Neural progenitor cell (in vitro differentiated cells): ENCODE measurements at regions not wholly inside any gene's neighbourhood (a gene's known extent, or its start where the extent isn't known, plus 50 kb on each side); places are given as distances from the start of the nearest gene placed in this dataset.
A peak's percentile ranks its signal among the peaks of the same experiment; 100 is the strongest.

ENCODE experiments used
- DNase-seq: peaks from one replicate; pipeline ENCODE4 v3.0.0-alpha.2; 2016; ENCODE audit warnings: low spot score
- H2AFZ ChIP-seq: fragments of 200-600 bp; sonication (generic); replicated peaks from 2 replicates; pipeline ENCODE4 v1.6.1; 2016; ENCODE audit warnings: antibody characterized with exemption
- H3F3A ChIP-seq: fragments of 200-600 bp; sonication (generic); 2 replicates; pipeline ENCODE4 v1.6.1; 2016; ENCODE audit warnings: antibody characterized with exemption, low read depth
- H3K27ac ChIP-seq: fragments of 200-600 bp; sonication (generic); 2 replicates; pipeline ENCODE4 v1.5.1; 2016; ENCODE audit warnings: mild to moderate bottlenecking
- H3K27me3 ChIP-seq: fragments of 200-600 bp; sonication (generic); 2 replicates; pipeline ENCODE4 v1.6.1; 2016; ENCODE audit warnings: mild to moderate bottlenecking, moderate library complexity
- H3K36me3 ChIP-seq: fragments of 200-600 bp; sonication (generic); 2 replicates; pipeline ENCODE4 v1.5.1; 2016
- H3K4me1 ChIP-seq: fragments of 200-600 bp; sonication (generic); 2 replicates; pipeline ENCODE4 v1.6.1; 2016; ENCODE audit warnings: mixed run types
- H3K4me2 ChIP-seq: fragments of 200-600 bp; sonication (generic); 2 replicates; pipeline ENCODE4 v1.6.1; 2016
- H3K4me3 ChIP-seq: fragments of 200-600 bp; sonication (generic); 2 replicates; pipeline ENCODE4 v1.5.1; 2016
- H3K79me2 ChIP-seq: fragments of 200-600 bp; sonication (generic); 2 replicates; pipeline ENCODE4 v1.6.1; 2016; ENCODE audit warnings: low read depth
- H3K9ac ChIP-seq: fragments of 200-600 bp; sonication (generic); 2 replicates; pipeline ENCODE4 v1.6.1; 2016
- H3K9me3 ChIP-seq: fragments of 200-600 bp; sonication (generic); 2 replicates; pipeline ENCODE4 v1.5.1; 2016; ENCODE audit warnings: low read depth
- H4K20me1 ChIP-seq: fragments of 200-600 bp; sonication (generic); 2 replicates; pipeline ENCODE4 v1.6.1; 2016; ENCODE audit warnings: low read depth
- H3K27ac Mint-ChIP-seq: 3 replicates; pipeline ENCODE4 v1.8.0; 2021; ENCODE audit warnings: mixed read lengths
- H3K27me3 Mint-ChIP-seq: 2 replicates; pipeline ENCODE4 v1.8.0; 2022; ENCODE audit warnings: low read depth, mild to moderate bottlenecking, inconsistent platforms, moderate library complexity, mixed read lengths; ENCODE audit not compliant: insufficient read depth
- H3K36me3 Mint-ChIP-seq: 3 replicates; pipeline ENCODE4 v1.8.0; 2021; ENCODE audit warnings: mixed read lengths
- H3K4me1 Mint-ChIP-seq: 3 replicates; pipeline ENCODE4 v1.8.0; 2021; ENCODE audit warnings: mixed read lengths
- H3K4me3 Mint-ChIP-seq: 3 replicates; pipeline ENCODE4 v1.8.0; 2021; ENCODE audit warnings: mild to moderate bottlenecking, moderate library complexity, mixed read lengths
- H3K9me3 Mint-ChIP-seq: 3 replicates; pipeline ENCODE4 v1.8.0; 2020; ENCODE audit warnings: mixed read lengths
- CTCF ChIP-seq: fragments of 200-600 bp; sonication (generic); IDR thresholded peaks from 2 replicates; pipeline ENCODE4 v1.5.1; 2017; ENCODE audit warnings: antibody characterized with exemption, mild to moderate bottlenecking
- EZH2 ChIP-seq: fragments of 200-600 bp; sonication (generic); IDR thresholded peaks from 2 replicates; pipeline ENCODE4 v1.6.1; 2017; ENCODE audit warnings: antibody characterized with exemption, mild to moderate bottlenecking, moderate library complexity
- EZH2phosphoT487 ChIP-seq: fragments of 200-600 bp; sonication (generic); IDR thresholded peaks from 2 replicates; pipeline ENCODE4 v1.6.1; 2017; ENCODE audit warnings: antibody characterized with exemption

- Mint-ChIP-seq H3K36me3 (no peaks in the 10 kb centered on the region), H3K9me3 (peaks cover 2% of the 10 kb centered on the region), H3K4me1 (no peaks in the 10 kb centered on the region)
Observed at GRCh38 chr10:130339091-130339490, 202.9 kb downstream of the GLRX3 start.

GRCh38 chr10:130339911-130340310 is 203.7 kb downstream of the GLRX3 start:
- H3K9me3 ChIP-seq = no peaks in the 10 kb centered on the region
- H3K9ac ChIP-seq = no peak overlapping the region
- H3F3A ChIP-seq = no peaks in the 10 kb centered on the region
- H3K4me1 ChIP-seq = no peaks in the 10 kb centered on the region
- H3K27me3 ChIP-seq = no peaks in the 10 kb centered on the region
- no peak for DNase-seq
- no peaks in the 10 kb centered on the region for H3K9me3 Mint-ChIP-seq
- H3K27me3 Mint-ChIP-seq = peaks cover 7% of the 10 kb centered on the region
- H3K4me2 ChIP-seq = no peak overlapping the region
- no peaks in the 10 kb centered on the region for H3K36me3 ChIP-seq
- no peaks in the 10 kb centered on the region for H4K20me1 ChIP-seq
- H3K4me3 ChIP-seq = no peak overlapping the region
- H3K79me2 ChIP-seq = no peaks in the 10 kb centered on the region
- H3K4me3 Mint-ChIP-seq = no peak overlapping the region
- H3K4me1 Mint-ChIP-seq = no peaks in the 10 kb centered on the region
- H3K36me3 Mint-ChIP-seq = no peaks in the 10 kb centered on the region
- TF ChIP-seq CTCF (no peak), EZH2 (no peak), EZH2phosphoT487 (no peak)
- no peak overlapping the region for H3K27ac Mint-ChIP-seq
- no peak overlapping the region for H2AFZ ChIP-seq
- no peak overlapping the region for H3K27ac ChIP-seq

More at GRCh38 chr10:130339091-130339490, 202.9 kb downstream of the GLRX3 start:
- no peak overlapping the region for H2AFZ ChIP-seq
- H3K27me3 ChIP-seq = no peaks in the 10 kb centered on the region
- H3K4me1 ChIP-seq = no peaks in the 10 kb centered on the region
- peaks cover 9% of the 10 kb centered on the region for H3K27me3 Mint-ChIP-seq
- H3K4me3 Mint-ChIP-seq = no peak overlapping the region
- H3K36me3 ChIP-seq = no peaks in the 10 kb centered on the region
- H3K4me3 ChIP-seq = no peak overlapping the region
- H4K20me1 ChIP-seq = no peaks in the 10 kb centered on the region
- H3K4me2 ChIP-seq = no peak overlapping the region
- H3K9me3 ChIP-seq = no peaks in the 10 kb centered on the region
- H3K79me2 ChIP-seq = no peaks in the 10 kb centered on the region
- H3K9ac ChIP-seq = no peak overlapping the region
- TF ChIP-seq EZH2 (no peak), CTCF (no peak), EZH2phosphoT487 (no peak)
- no peaks in the 10 kb centered on the region for H3F3A ChIP-seq
- H3K27ac ChIP-seq = no peak overlapping the region
- no peak overlapping the region for H3K27ac Mint-ChIP-seq
- no peak for DNase-seq

DNA sequence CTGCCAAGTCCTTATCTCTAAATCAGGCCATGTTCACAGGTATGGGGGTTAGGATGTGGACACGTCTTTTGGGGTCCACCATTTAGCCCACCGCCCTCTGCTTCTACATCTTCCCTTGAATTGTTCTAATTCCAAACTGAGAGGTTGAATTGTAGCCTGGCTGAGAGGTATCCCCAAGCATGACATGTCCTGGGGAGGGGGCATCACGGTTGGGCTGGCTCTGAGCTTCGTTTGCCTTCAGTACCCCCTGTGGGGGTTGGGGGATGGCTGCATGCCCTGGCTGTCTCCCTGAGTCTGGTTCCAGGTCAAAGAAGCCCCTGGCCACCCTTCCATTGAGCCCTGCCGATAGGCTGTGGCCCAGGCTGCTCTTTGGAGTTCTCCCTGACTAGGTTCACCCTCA is 204.6 kb downstream of the GLRX3 start:
- no peaks in the 10 kb centered on the region for H3K36me3 Mint-ChIP-seq
- H3K4me1 ChIP-seq = no peaks in the 10 kb centered on the region
- H3K9me3 ChIP-seq = no peaks in the 10 kb centered on the region
- no peak for DNase-seq
- no peaks in the 10 kb centered on the region for H3K4me1 Mint-ChIP-seq
- no peaks in the 10 kb centered on the region for H3K27me3 ChIP-seq
- no peak overlapping the region for H3K4me3 Mint-ChIP-seq
- no peak overlapping the region for H3K4me2 ChIP-seq
- H3K27ac Mint-ChIP-seq = no peak overlapping the region
- no peaks in the 10 kb centered on the region for H4K20me1 ChIP-seq
- no peaks in the 10 kb centered on the region for H3K79me2 ChIP-seq
- H3F3A ChIP-seq = no peaks in the 10 kb centered on the region
- H2AFZ ChIP-seq = no peak overlapping the region
- no peak overlapping the region for H3K9ac ChIP-seq
- H3K36me3 ChIP-seq = no peaks in the 10 kb centered on the region
- no peak overlapping the region for H3K27ac ChIP-seq
- no peaks in the 10 kb centered on the region for H3K9me3 Mint-ChIP-seq
- no peak overlapping the region for H3K4me3 ChIP-seq
- peaks cover 7% of the 10 kb centered on the region for H3K27me3 Mint-ChIP-seq
- TF ChIP-seq EZH2 = no peak
- TF ChIP-seq EZH2phosphoT487 = no peak
- no peak for TF ChIP-seq CTCF

GRCh38 chr10:130341356-130341755 is 205.2 kb downstream of the GLRX3 start:
- Mint-ChIP-seq H3K4me1 (no peaks in the 10 kb centered on the region), H3K4me3 (no peak overlapping the region), H3K9me3 (no peaks in the 10 kb centered on the region), H3K27me3 (peaks cover 4% of the 10 kb centered on the region), H3K36me3 (no peaks in the 10 kb centered on the region), H3K27ac (no peak overlapping the region)
- no peak overlapping the region for H2AFZ ChIP-seq
- H3K27me3 ChIP-seq = no peaks in the 10 kb centered on the region
- no peak overlapping the region for H3K4me2 ChIP-seq
- H3K9me3 ChIP-seq = no peaks in the 10 kb centered on the region
- no peak overlapping the region for H3K4me3 ChIP-seq
- no peaks in the 10 kb centered on the region for H3F3A ChIP-seq
- no peaks in the 10 kb centered on the region for H3K79me2 ChIP-seq
- peak; percentile 78 for DNase-seq
- H4K20me1 ChIP-seq = no peaks in the 10 kb centered on the region
- TF ChIP-seq CTCF (peak; percentile 83), EZH2phosphoT487 (no peak)
- no peaks in the 10 kb centered on the region for H3K4me1 ChIP-seq
- H3K27ac ChIP-seq = no peak overlapping the region
- no peak overlapping the region for H3K9ac ChIP-seq
- H3K36me3 ChIP-seq = no peaks in the 10 kb centered on the region
